Keratinocyte (primary cell): ENCODE measurements at regions not wholly inside any gene's neighbourhood (a gene's known extent, or its start where the extent isn't known, plus 50 kb on each side); places are given as distances from the start of the nearest gene placed in this dataset.

Experiments
- DNase-seq: peaks from one replicate; pipeline ENCODE4 v3.0.0-alpha.2; 2011; ENCODE audit warnings: low read depth, missing footprints, low spot score
- FAIRE-seq: peaks from 2 replicates; lab custom pipeline; 2011; peaks lifted over from hg19 to GRCh38; lab: Jason Lieb, UNC
- H2AFZ ChIP-seq: 2 replicates; pipeline ENCODE4 v1.6.0; 2012; ENCODE audit warnings: low read length, control low read depth, inconsistent platforms; ENCODE audit not compliant: control insufficient read depth
- H3K27ac ChIP-seq: 2 replicates; pipeline ENCODE4 v1.5.1; 2011; ENCODE audit warnings: low read length; ENCODE audit not compliant: control insufficient read depth, insufficient read depth
- H3K27me3 ChIP-seq: 3 replicates; pipeline ENCODE4 v1.6.0; 2011; ENCODE audit warnings: low read length; ENCODE audit not compliant: control insufficient read depth, insufficient read depth; ENCODE audit errors: extremely low read depth
- H3K36me3 ChIP-seq, 2 experiments: 2 replicates in 1 of 2; 3 replicates in 1 of 2; pipeline ENCODE4 v1.5.1; 2011; ENCODE audit warnings: low read length in 2 of 2, mild to moderate bottlenecking in 1 of 2; ENCODE audit not compliant: control insufficient read depth in 2 of 2, insufficient read depth in 2 of 2; ENCODE audit errors: extremely low read depth in 1 of 2
- H3K4me1 ChIP-seq: 3 replicates; pipeline ENCODE4 v1.5.1; 2011; ENCODE audit warnings: low read length; ENCODE audit not compliant: control insufficient read depth, insufficient read depth; ENCODE audit errors: extremely low read depth
- H3K4me2 ChIP-seq: 3 replicates; pipeline ENCODE4 v1.6.0; 2011; ENCODE audit warnings: low read depth, low read length; ENCODE audit not compliant: control insufficient read depth, insufficient read depth; ENCODE audit errors: extremely low read depth
- H3K4me3 ChIP-seq, 3 experiments: fragments of 200-600 bp in 1 of 3; sonication (generic) in 1 of 3; 2 replicates in 2 of 3; 3 replicates in 1 of 3; pipeline ENCODE4 v1.5.1; 2011 to 2016; ENCODE audit warnings: low read length in 3 of 3, mild to moderate bottlenecking in 3 of 3, control low read depth in 2 of 3, inconsistent platforms in 1 of 3, low read depth in 1 of 3, mixed read lengths in 1 of 3, mixed run types in 1 of 3, moderate library complexity in 1 of 3; ENCODE audit not compliant: control insufficient read depth in 2 of 3, insufficient read depth in 2 of 3; ENCODE audit errors: extremely low read depth in 1 of 3
- H3K79me2 ChIP-seq: 2 replicates; pipeline ENCODE4 v1.6.0; 2012; ENCODE audit warnings: low read length; ENCODE audit not compliant: control insufficient read depth, insufficient read depth
- H3K9ac ChIP-seq: 3 replicates; pipeline ENCODE4 v1.6.0; 2011; ENCODE audit warnings: low read length; ENCODE audit not compliant: control insufficient read depth, insufficient read depth; ENCODE audit errors: extremely low read depth
- H3K9me1 ChIP-seq: 3 replicates; pipeline ENCODE4 v1.6.0; 2011; ENCODE audit warnings: low read length; ENCODE audit not compliant: control insufficient read depth, insufficient read depth; ENCODE audit errors: extremely low read depth
- H3K9me3 ChIP-seq: 2 replicates; pipeline ENCODE4 v1.5.1; 2012; ENCODE audit warnings: low read depth, low read length; ENCODE audit not compliant: control insufficient read depth
- H4K20me1 ChIP-seq: 3 replicates; pipeline ENCODE4 v1.6.0; 2011; ENCODE audit warnings: low read length; ENCODE audit not compliant: control insufficient read depth, insufficient read depth; ENCODE audit errors: extremely low read depth
- CTCF ChIP-seq, 3 experiments: IDR thresholded peaks in 1 of 3; conservative IDR thresholded peaks in 1 of 3; optimal IDR thresholded peaks in 1 of 3; 2 replicates in 2 of 3; 3 replicates in 1 of 3; pipeline versions ENCODE3 to v1.5.1; 2011; ENCODE audit warnings: low read length in 3 of 3, mild to moderate bottlenecking in 3 of 3, moderate library complexity in 2 of 3, control low read depth in 1 of 3, inconsistent platforms in 1 of 3; ENCODE audit not compliant: insufficient read depth in 2 of 3; ENCODE audit errors: extremely low read depth in 1 of 3
- EZH2 ChIP-seq: IDR thresholded peaks from one replicate; pipeline ENCODE4 v1.6.1; 2012; ENCODE audit warnings: inconsistent platforms, mild to moderate bottlenecking, low read length, moderate library complexity
- dilution Hi-C: fragments of 300-500 bp; cut with MboI; formaldehyde crosslinking; loops from one replicate; pipeline ENCODE4 v1.7.0; 2020; ENCODE audit warnings: low sequenced_read_pairs; ENCODE audit not compliant: extremely low pct_ligation_motif_present

- no peak for FAIRE-seq
- H3K36me3 ChIP-seq, result no peaks in the 10 kb centered on the region
- H3K79me2 ChIP-seq, result no peaks in the 10 kb centered on the region
- TF ChIP-seq CTCF (optimal IDR thresholded peaks at IDR 0.05 in 1 of 3, IDR thresholded peaks at IDR 0.05 in 1 of 3, conservative IDR thresholded peaks at IDR 0.05 in 1 of 3; ENCODE audit: extremely low read depth in 1 of 3, insufficient read depth in 2 of 3, low read length in 3 of 3), result no peak
- no peak for TF ChIP-seq EZH2
- no peak overlapping the region for H2AFZ ChIP-seq
- H3K4me3 ChIP-seq, result no peak overlapping the region
- no peaks in the 10 kb centered on the region for H4K20me1 ChIP-seq
- dilution Hi-C loops, result no loop called here
- no peaks in the 10 kb centered on the region for H3K9me3 ChIP-seq
- no peak overlapping the region for H3K4me2 ChIP-seq
- no peaks in the 10 kb centered on the region for H3K27me3 ChIP-seq
- peaks cover 29% of the 10 kb centered on the region for H3K4me1 ChIP-seq
- no peak overlapping the region for H3K9ac ChIP-seq
- DNase-seq, result no peak
- H3K27ac ChIP-seq, result no peak overlapping the region
- no peaks in the 10 kb centered on the region for H3K9me1 ChIP-seq
These were observed 112.0 kb upstream of the KL start for GRCh38 chr13:32904266-32904665.

- H3K36me3 ChIP-seq, result no peaks in the 10 kb centered on the region
- H3K9me3 ChIP-seq, result no peaks in the 10 kb centered on the region
- H3K4me3 ChIP-seq, result no peak overlapping the region
- H3K9me1 ChIP-seq, result no peaks in the 10 kb centered on the region
- no peaks in the 10 kb centered on the region for H3K79me2 ChIP-seq
- TF ChIP-seq EZH2, result no peak
- no peak for TF ChIP-seq CTCF (optimal IDR thresholded peaks at IDR 0.05 in 1 of 3, IDR thresholded peaks at IDR 0.05 in 1 of 3, conservative IDR thresholded peaks at IDR 0.05 in 1 of 3; ENCODE audit: extremely low read depth in 1 of 3, insufficient read depth in 2 of 3, low read length in 3 of 3)
- FAIRE-seq (peak; percentile 41), DNase-seq (no peak)
- H4K20me1 ChIP-seq, result no peaks in the 10 kb centered on the region
- dilution Hi-C loops, result no loop called here
- peak overlapping the region; percentile 77 for H3K4me2 ChIP-seq
- H3K4me1 ChIP-seq, result peaks cover 29% of the 10 kb centered on the region
- no peak overlapping the region for H2AFZ ChIP-seq
- no peak overlapping the region for H3K9ac ChIP-seq
- H3K27ac ChIP-seq, result no peak overlapping the region
- no peaks in the 10 kb centered on the region for H3K27me3 ChIP-seq
These were observed 111.0 kb upstream of the KL start for GRCh38 chr13:32905063-32905863.
